ENCODE measurements at regions not wholly inside any gene's neighbourhood (a gene's known extent, or its start where the extent isn't known, plus 50 kb on each side); places are given as distances from the start of the nearest gene placed in this dataset.

- peaks cover 16% of the 10 kb centered on the region for H3K4me1 Mint-ChIP-seq (ENCODE audit: unreplicated experiment)
- H3K27ac Mint-ChIP-seq: no peak overlapping the region
- no peaks in the 10 kb centered on the region for H3K27me3 Mint-ChIP-seq
- peaks cover 5% of the 10 kb centered on the region for H3K36me3 Mint-ChIP-seq
- no peaks in the 10 kb centered on the region for H3K9me3 Mint-ChIP-seq
- no peak for TF ChIP-seq CTCF (conservative IDR thresholded peaks at IDR 0.05)
- no peak overlapping the region for H3K4me3 Mint-ChIP-seq
- DNase-seq (ENCODE audit: extremely low spot score, unreplicated experiment): no peak
Measured at GRCh38 chr4:41399231-41399630, 138.7 kb upstream of the LIMCH1 start.

GRCh38 chr4:41400296-41400695 is 137.7 kb upstream of the LIMCH1 start:
- H3K27ac Mint-ChIP-seq: no peak overlapping the region
- peaks cover 5% of the 10 kb centered on the region for H3K36me3 Mint-ChIP-seq
- no peaks in the 10 kb centered on the region for H3K27me3 Mint-ChIP-seq
- no peak for DNase-seq (ENCODE audit: extremely low spot score, unreplicated experiment)
- no peak overlapping the region for H3K4me3 Mint-ChIP-seq
- no peak for TF ChIP-seq CTCF (conservative IDR thresholded peaks at IDR 0.05)
- H3K9me3 Mint-ChIP-seq: no peaks in the 10 kb centered on the region
- peaks cover 16% of the 10 kb centered on the region for H3K4me1 Mint-ChIP-seq (ENCODE audit: unreplicated experiment)

- Mint-ChIP-seq H3K9me3 (no peaks in the 10 kb centered on the region), H3K27ac (peak overlapping the region; percentile 50), H3K4me3 (peak overlapping the region; percentile 13), H3K4me1 (ENCODE audit: unreplicated experiment) (peaks cover 26% of the 10 kb centered on the region), H3K27me3 (peaks cover under 1% of the 10 kb centered on the region), H3K36me3 (no peaks in the 10 kb centered on the region)
- no peak for TF ChIP-seq CTCF (conservative IDR thresholded peaks at IDR 0.05)
- DNase-seq (ENCODE audit: extremely low spot score, unreplicated experiment): no peak
Measured at GRCh38 chr4:41405464-41406112, 132.4 kb upstream of the LIMCH1 start.

DNA sequence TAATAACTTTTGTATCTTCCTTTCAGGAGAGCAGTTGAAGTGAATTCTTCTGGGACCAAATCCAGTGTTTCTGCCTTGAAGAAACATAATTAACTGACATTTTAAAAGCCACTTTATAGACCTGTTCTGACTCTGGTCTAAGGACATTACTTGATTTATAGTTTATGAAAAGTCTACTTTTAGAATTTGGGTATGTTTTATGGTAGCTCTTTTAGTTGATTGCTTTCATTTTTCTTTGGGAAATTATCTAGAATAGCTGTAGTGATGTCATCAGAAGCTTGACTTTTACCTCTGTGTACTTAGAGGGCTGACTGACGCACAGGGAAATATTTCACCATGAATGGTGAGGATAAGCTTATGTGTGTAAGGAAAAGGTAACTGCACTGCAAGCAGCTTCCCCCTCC is 131.8 kb upstream of the LIMCH1 start:
- Mint-ChIP-seq H3K27ac (peak overlapping the region; percentile 50), H3K4me3 (peak overlapping the region; percentile 13)

DNA sequence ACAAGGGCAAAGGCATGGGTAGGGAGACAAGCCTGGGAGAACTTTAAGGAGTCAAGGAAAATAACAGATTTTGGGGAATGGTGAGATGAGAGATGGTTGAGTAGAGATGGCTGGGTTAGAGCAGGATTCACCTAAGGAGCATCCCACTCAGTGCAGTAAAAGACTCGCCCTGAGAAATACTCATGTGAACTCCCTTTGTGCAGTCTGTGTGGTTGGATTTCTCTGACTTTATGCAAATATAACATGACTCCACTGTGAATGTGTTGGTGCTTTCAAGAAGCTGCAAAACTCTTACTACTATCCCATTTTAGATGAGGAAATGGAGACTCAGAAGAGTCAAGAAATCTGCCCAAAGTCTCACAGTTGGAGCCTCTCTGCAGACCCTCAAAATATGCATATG is 129.8 kb upstream of the LIMCH1 start:
- no peak for DNase-seq (ENCODE audit: extremely low spot score, unreplicated experiment)
- Mint-ChIP-seq H3K4me3 (no peak overlapping the region), H3K27ac (no peak overlapping the region), H3K4me1 (ENCODE audit: unreplicated experiment) (peaks cover 39% of the 10 kb centered on the region), H3K36me3 (no peaks in the 10 kb centered on the region), H3K27me3 (peaks cover 5% of the 10 kb centered on the region), H3K9me3 (no peaks in the 10 kb centered on the region)
- no peak for TF ChIP-seq CTCF (conservative IDR thresholded peaks at IDR 0.05)

More for the DNA sequence above, 131.8 kb upstream of the LIMCH1 start:
- Mint-ChIP-seq H3K27me3 (peaks cover 5% of the 10 kb centered on the region), H3K4me1 (ENCODE audit: unreplicated experiment) (peaks cover 30% of the 10 kb centered on the region), H3K36me3 (no peaks in the 10 kb centered on the region), H3K9me3 (no peaks in the 10 kb centered on the region)
- TF ChIP-seq CTCF (conservative IDR thresholded peaks at IDR 0.05): no peak
- DNase-seq (ENCODE audit: extremely low spot score, unreplicated experiment): no peak

Data from type B pancreatic cell (in vitro differentiated cells).